ENCODE measurements at regions not wholly inside any gene's neighbourhood (a gene's known extent, or its start where the extent isn't known, plus 50 kb on each side); places are given as distances from the start of the nearest gene placed in this dataset.

GRCh38 chr9:88782931-88783710, 208.1 kb upstream of the S1PR3 start:
- ChIA-PET POLR2A (ENCODE audit: unreplicated experiment) (no interaction called here), CTCF (no interaction called here)

More at GRCh38 chr9:88782931-88783710, 208.1 kb upstream of the S1PR3 start:
- intact Hi-C loops (cut with micrococcal nuclease): loop anchor here (5.0 kb wide), 1 partner anchor 209 kb away; the partner anchor contains the start of gene S1PR3
- Histone ChIP-seq H2AFZ (replicated peaks; ENCODE audit: low read length, poor library complexity) (no peak overlapping the region), H2BK15ac (ENCODE audit: low read depth, low read length) (peak overlapping the region; percentile 65; the same call in 1 of the 3 replicates), H2BK20ac (ENCODE audit: low read depth, low read length) (peak overlapping the region; percentile 57), H3K9me1 (ENCODE audit: insufficient read depth, low read length) (peaks cover 7% of the 10 kb centered on the region), H3K56ac (ENCODE audit: extremely low read depth, insufficient read depth, low read length) (no peak overlapping the region), H2AK9ac (replicated peaks; ENCODE audit: low read depth, low read length, poor library complexity) (no peak overlapping the region), H2BK120ac (ENCODE audit: low read depth, low read length) (peak overlapping the region; percentile 61), H2BK5ac (ENCODE audit: low read depth, low read length, poor library complexity, severe bottlenecking) (peak overlapping the region; percentile 10), H3K23ac (ENCODE audit: low read depth, low read length) (no peak overlapping the region), H3K4ac (ENCODE audit: low read depth, low read length) (peak overlapping the region; percentile 38; the same call in 1 of the 2 replicates), H3K36me3 (ENCODE audit: control insufficient read depth, insufficient read depth, low read length) (no peaks in the 10 kb centered on the region), H3K9me3 (ENCODE audit: control insufficient read depth, insufficient read depth, low read length) (no peaks in the 10 kb centered on the region), H3K79me1 (ENCODE audit: low read depth in 1 of 2, low read length in 2 of 2) (no peaks in the 10 kb centered on the region), H4K91ac (ENCODE audit: insufficient read depth, low read depth, low read length) (peak overlapping the region; percentile 66), H3K4me1 (ENCODE audit: control insufficient read depth, insufficient read depth, low read length) (peaks cover 14% of the 10 kb centered on the region), H4K8ac (ENCODE audit: low read depth in 2 of 2, low read length in 2 of 2) (peak overlapping the region in 1 of 2 experiments; percentile 41; a peak in 1 of 4 replicates), H4K20me1 (ENCODE audit: insufficient read depth, low read length) (no peaks in the 10 kb centered on the region), H4K5ac (ENCODE audit: low read depth, low read length) (peak overlapping the region; percentile 51), H3K18ac (ENCODE audit: low read depth, low read length) (peak overlapping the region; percentile 64), H3K27ac (ENCODE audit: insufficient read depth, low read length) (no peak overlapping the region), H2AK5ac (ENCODE audit: low read depth, low read length) (peak overlapping the region; percentile 46), H3K4me3 (ENCODE audit: insufficient read depth, low read depth, low read length) (no peak overlapping the region), H3K27me3 (ENCODE audit: control insufficient read depth, insufficient read depth, low read length) (no peaks in the 10 kb centered on the region), H3K14ac (replicated peaks; ENCODE audit: low read depth, low read length) (peak overlapping the region; percentile 47; the same call in 1 of the 2 replicates), H3K4me2 (ENCODE audit: low read depth, low read length) (no peak overlapping the region), H3K9ac (ENCODE audit: low read depth, low read length) (no peak overlapping the region)
- BruUV-seq (replicated peaks): no TSS peak
- TF ChIP-seq RAD21 (IDR thresholded peaks at IDR 0.05; ENCODE audit: low read length) (no peak), MAFK (IDR thresholded peaks at IDR 0.05; ENCODE audit: low read depth, low read length) (peak; percentile 94)
- no peak for ATAC-seq (ENCODE audit: low read depth)
- WGBS, 2 experiments (ENCODE audit: extremely low coverage in 2 of 2, insufficient read length in 1 of 2): 75% methylated on average over 4 of the region's 10 CpGs; no CpG with 5 or more reads in 1 of the 2 experiments
- dilution Hi-C loops (cut with HindIII; ENCODE audit: low sequenced_read_pairs, unreplicated experiment): no loop called here
- in situ Hi-C loops (cut with MboI; ENCODE audit: low sequenced_read_pairs): no loop called here
- peak; percentile 48 for DNase-seq

Data from IMR-90 (cell line).